Transverse colon (tissue), 4 donors: ENCODE measurements at regions not wholly inside any gene's neighbourhood (a gene's known extent, or its start where the extent isn't known, plus 50 kb on each side); places are given as distances from the start of the nearest gene placed in this dataset.

Experiments
- CTCF ChIP-seq, 5 experiments: fragments of 200-600 bp in 3 of 5; fragments of 450-650 bp in 2 of 5; sonication (generic) in 3 of 5; IDR thresholded peaks; 1 replicate in 2 of 5; 2 replicates in 3 of 5; pipeline ENCODE4 v1.5.1; 2016 to 2017; ENCODE audit warnings: antibody characterized with exemption in 5 of 5, inconsistent platforms in 3 of 5, mild to moderate bottlenecking in 2 of 5, moderate library complexity in 1 of 5
- EP300 ChIP-seq: sonication (generic); formaldehyde crosslinking; IDR thresholded peaks from one replicate; pipeline ENCODE4 v1.6.1; 2017; ENCODE audit warnings: antibody characterized with exemption, low read depth
- POLR2A ChIP-seq: fragments of 450-650 bp; IDR thresholded peaks from one replicate; pipeline ENCODE4 v1.6.1; 2016; ENCODE audit warnings: antibody characterized with exemption, mild to moderate bottlenecking, moderate library complexity
- POLR2AphosphoS5 ChIP-seq, 3 donors: sonication (generic); formaldehyde crosslinking; IDR thresholded peaks; one replicate each; pipeline ENCODE4 v1.6.1; 2016; ENCODE audit warnings: antibody characterized with exemption in 3 of 3

DNA sequence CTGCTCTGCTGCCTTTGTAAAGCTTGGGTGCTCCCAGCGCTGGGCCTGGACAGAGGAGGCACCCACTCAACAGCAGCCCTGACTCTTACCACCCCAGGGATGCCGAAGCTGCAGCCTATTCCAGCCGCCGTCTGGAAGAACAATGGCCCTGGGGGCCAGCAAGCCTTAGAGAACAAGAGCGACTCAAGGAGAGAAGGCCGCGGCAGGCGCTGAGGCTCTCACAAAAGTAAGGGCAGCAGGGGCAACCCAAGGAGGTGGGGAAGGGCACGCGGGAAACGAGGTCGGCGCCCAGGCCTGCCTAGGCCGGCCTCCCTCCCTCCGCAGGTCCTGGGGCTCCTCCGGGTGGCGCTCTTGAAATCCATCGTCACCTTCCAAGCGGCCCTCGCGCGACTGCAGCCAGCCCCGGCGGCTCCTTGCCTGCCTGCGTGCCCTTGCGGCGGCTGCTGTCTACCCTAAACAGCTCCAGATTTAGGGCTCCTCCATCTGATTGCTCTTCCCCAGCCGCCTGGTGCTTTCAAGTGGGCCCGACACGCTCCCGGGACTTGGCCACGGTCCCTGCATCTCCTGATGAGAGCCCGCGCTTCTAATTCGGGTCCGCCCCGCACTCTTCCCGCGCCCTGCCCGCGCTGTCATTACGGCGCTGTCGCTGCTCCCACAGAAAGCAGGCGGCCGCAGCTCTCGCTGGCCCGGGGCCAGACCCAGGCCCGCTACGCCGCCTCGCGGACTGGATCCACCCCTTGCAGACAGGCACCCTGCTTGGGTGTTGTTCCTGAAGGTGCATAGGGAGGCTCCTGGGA is 213.3 kb downstream of the SEMA6A start:
- TF ChIP-seq CTCF (IDR thresholded peaks at IDR 0.05) = peak in 4 of 5 experiments; percentile 18 to 40 (median 26)
- TF ChIP-seq POLR2A = no peak
- peak in 1 of 3 donors; percentile 48 for TF ChIP-seq POLR2AphosphoS5 (IDR thresholded peaks at IDR 0.05)
- TF ChIP-seq EP300 = no peak
